DMS153 treated with DMSO at 0.1 percent for 48 hours (cell line): ENCODE measurements at regions not wholly inside any gene's neighbourhood (a gene's known extent, or its start where the extent isn't known, plus 50 kb on each side); places are given as distances from the start of the nearest gene placed in this dataset.

Source experiments
- DNase-seq: peaks from one replicate; lab custom pipeline; 2025; ENCODE audit not compliant: unreplicated experiment; lab: John Stamatoyannopoulos, UW

GRCh38 chr12:85733221-85733840, 102.9 kb downstream of the RASSF9 start:
- DNase-seq: no peak

GRCh38 chr12:85733984-85734383, 102.2 kb downstream of the RASSF9 start:
- no peak for DNase-seq

DNA sequence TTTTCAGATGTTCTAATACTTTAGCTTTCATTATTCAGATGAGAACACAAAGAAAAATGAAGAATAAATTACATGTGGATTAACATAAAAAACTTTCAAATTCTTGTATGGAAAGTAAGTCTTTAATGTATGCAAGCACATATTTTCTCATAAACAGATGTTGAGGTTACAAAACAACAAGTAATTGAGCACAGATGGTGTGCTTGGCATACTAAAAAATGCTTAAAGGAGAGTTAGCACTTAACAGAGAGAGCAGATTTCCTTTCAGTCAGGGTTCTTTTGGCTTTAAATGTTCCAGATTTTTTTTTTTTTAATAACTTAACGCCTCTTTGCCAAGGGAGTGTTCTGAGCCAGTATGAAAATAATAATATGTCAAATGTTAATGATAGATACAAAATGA, 96.0 kb downstream of the RASSF9 start:
- DNase-seq: no peak

GRCh38 chr12:85741046-85741445, 95.2 kb downstream of the RASSF9 start:
- DNase-seq: no peak

DNA sequence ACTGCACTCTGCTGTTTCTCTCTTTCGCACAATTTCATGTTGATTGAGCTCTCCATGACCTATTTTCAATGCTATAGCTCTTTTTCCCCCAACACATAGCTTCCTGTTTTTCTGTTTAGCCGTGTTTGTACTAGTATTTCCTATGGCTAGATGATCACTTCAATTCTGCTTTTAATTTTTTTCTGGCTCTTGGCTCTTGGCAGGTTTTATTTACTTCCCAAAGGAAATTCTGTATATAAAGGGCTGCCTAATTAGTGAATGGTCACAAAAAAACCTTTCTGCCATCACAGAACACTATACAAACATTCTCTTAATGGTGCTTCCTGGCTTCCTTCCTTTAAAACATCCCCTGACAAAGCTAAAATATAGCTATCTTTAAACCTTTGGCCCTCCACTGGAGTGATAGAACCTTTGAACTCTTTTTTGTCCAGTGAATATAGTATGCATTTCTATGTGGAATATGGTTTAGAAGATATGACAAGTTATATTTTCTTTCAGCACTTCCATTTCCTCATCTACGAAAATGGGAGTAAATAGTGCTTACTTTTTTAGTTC, 88.2 kb downstream of the RASSF9 start:
- peak; percentile 66 for DNase-seq
